ENCODE measurements at regions not wholly inside any gene's neighbourhood (a gene's known extent, or its start where the extent isn't known, plus 50 kb on each side); places are given as distances from the start of the nearest gene placed in this dataset.

DNA sequence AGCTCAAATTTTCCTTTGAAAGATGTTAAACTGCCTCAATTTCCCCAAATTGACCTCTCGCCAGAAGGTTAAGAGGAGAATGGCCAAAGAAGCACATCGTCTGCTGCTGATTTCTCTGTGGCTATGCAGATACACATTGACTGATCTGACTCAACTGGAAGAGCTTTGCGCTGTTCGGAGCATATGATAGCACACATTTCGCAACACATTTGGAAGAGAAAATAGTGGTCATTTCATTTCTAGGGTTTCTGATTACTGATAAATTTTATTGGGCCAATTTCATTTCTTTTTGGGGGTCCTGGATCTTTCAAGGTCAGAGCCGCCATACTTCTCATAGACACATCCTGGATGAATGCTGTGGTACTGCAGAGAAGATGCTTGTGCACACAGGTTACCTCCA is 138.5 kb downstream of the TMEM200C start:
- Histone ChIP-seq H3K27ac (ENCODE audit: low read depth, low read length) (no peak overlapping the region), H3K9ac (ENCODE audit: low read length) (no peak overlapping the region), H3K9me2 (ENCODE audit: insufficient read depth) (no peaks in the 10 kb centered on the region), H3K79me2 (ENCODE audit: insufficient read depth, low read length) (no peaks in the 10 kb centered on the region), H3K4me3 (replicated peaks in 1 of 2; ENCODE audit: low read depth in 1 of 2, low read length in 2 of 2) (no peak overlapping the region), H3K4me2 (ENCODE audit: low read length) (no peak overlapping the region), H2AFZ (ENCODE audit: low read depth, low read length, poor library complexity, severe bottlenecking) (no peak overlapping the region), H3K36me3 (ENCODE audit: control insufficient read depth in 1 of 2, insufficient read depth in 2 of 2, low read length in 2 of 2) (no peaks in the 10 kb centered on the region), H3K27me3 (ENCODE audit: insufficient read depth, low read length) (no peaks in the 10 kb centered on the region), H4K20me1 (ENCODE audit: insufficient read depth) (no peaks in the 10 kb centered on the region), H3K9me3 (ENCODE audit: control insufficient read depth in 1 of 2, insufficient read depth in 1 of 2, low read depth in 1 of 2, low read length in 2 of 2) (peaks cover 20 to 28% of the 10 kb centered on the region in 2 experiments; a peak in 2 of 4 replicates), H3K4me1 (ENCODE audit: control insufficient read depth in 1 of 2, insufficient read depth in 2 of 2, low read length in 2 of 2) (no peaks in the 10 kb centered on the region)
- ChIA-PET RAD21 (ENCODE audit: low non-redundant PET in 1 of 2, low total read pairs in 2 of 2, uncharacterized antibody in 2 of 2, unreplicated experiment in 2 of 2) (no interaction called here), POLR2A (no interaction called here), CTCF (no interaction called here)
- ATAC-seq (no peak), DNase-seq (ENCODE audit: low read depth, low spot score) (no peak)
- TF ChIP-seq, protein P1, sequence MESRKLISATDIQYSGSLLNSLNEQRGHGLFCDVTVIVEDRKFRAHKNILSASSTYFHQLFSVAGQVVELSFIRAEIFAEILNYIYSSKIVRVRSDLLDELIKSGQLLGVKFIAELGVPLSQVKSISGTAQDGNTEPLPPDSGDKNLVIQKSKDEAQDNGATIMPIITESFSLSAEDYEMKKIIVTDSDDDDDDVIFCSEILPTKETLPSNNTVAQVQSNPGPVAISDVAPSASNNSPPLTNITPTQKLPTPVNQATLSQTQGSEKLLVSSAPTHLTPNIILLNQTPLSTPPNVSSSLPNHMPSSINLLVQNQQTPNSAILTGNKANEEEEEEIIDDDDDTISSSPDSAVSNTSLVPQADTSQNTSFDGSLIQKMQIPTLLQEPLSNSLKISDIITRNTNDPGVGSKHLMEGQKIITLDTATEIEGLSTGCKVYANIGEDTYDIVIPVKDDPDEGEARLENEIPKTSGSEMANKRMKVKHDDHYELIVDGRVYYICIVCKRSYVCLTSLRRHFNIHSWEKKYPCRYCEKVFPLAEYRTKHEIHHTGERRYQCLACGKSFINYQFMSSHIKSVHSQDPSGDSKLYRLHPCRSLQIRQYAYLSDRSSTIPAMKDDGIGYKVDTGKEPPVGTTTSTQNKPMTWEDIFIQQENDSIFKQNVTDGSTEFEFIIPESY (IDR thresholded peaks at IDR 0.05; ENCODE audit: extremely low read depth, insufficient replicate concordance, low read length), result no peak
- no peak for TF ChIP-seq CEBPB (IDR thresholded peaks at IDR 0.05; ENCODE audit: low read depth)
- no peak for TF ChIP-seq POLR2A (IDR thresholded peaks at IDR 0.05; ENCODE audit: borderline replicate concordance, extremely low read depth, insufficient read depth, insufficient read length)
- no peak for TF ChIP-seq ZNF274 (IDR thresholded peaks at IDR 0.05; ENCODE audit: low read depth, low read length)
- TF ChIP-seq FOSL1 (IDR thresholded peaks at IDR 0.05; ENCODE audit: low read depth), result no peak
- TF ChIP-seq, protein P2, sequence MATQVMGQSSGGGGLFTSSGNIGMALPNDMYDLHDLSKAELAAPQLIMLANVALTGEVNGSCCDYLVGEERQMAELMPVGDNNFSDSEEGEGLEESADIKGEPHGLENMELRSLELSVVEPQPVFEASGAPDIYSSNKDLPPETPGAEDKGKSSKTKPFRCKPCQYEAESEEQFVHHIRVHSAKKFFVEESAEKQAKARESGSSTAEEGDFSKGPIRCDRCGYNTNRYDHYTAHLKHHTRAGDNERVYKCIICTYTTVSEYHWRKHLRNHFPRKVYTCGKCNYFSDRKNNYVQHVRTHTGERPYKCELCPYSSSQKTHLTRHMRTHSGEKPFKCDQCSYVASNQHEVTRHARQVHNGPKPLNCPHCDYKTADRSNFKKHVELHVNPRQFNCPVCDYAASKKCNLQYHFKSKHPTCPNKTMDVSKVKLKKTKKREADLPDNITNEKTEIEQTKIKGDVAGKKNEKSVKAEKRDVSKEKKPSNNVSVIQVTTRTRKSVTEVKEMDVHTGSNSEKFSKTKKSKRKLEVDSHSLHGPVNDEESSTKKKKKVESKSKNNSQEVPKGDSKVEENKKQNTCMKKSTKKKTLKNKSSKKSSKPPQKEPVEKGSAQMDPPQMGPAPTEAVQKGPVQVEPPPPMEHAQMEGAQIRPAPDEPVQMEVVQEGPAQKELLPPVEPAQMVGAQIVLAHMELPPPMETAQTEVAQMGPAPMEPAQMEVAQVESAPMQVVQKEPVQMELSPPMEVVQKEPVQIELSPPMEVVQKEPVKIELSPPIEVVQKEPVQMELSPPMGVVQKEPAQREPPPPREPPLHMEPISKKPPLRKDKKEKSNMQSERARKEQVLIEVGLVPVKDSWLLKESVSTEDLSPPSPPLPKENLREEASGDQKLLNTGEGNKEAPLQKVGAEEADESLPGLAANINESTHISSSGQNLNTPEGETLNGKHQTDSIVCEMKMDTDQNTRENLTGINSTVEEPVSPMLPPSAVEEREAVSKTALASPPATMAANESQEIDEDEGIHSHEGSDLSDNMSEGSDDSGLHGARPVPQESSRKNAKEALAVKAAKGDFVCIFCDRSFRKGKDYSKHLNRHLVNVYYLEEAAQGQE (IDR thresholded peaks at IDR 0.05; ENCODE audit: low read depth), result no peak
- BruUV-seq (replicated peaks), result no TSS peak
- intact Hi-C loops (cut with micrococcal nuclease), result no loop called here
